Loucy (cell line): ENCODE measurements at regions not wholly inside any gene's neighbourhood (a gene's known extent, or its start where the extent isn't known, plus 50 kb on each side); places are given as distances from the start of the nearest gene placed in this dataset.

Experiments
- H2AFZ ChIP-seq: fragments of 200-600 bp; sonication (generic); 2 replicates; pipeline ENCODE4 v1.6.0; 2016; ENCODE audit warnings: antibody characterized with exemption, mild to moderate bottlenecking, low read length, moderate library complexity
- H3F3A ChIP-seq: fragments of 200-600 bp; 2 replicates; pipeline ENCODE4 v1.6.0; 2016; ENCODE audit warnings: antibody characterized with exemption, low read depth, mild to moderate bottlenecking
- H3K27me3 ChIP-seq: fragments of 200-600 bp; sonication (generic); 2 replicates; pipeline ENCODE4 v1.6.1; 2014; ENCODE audit warnings: low read length, mild to moderate bottlenecking; ENCODE audit not compliant: insufficient read depth, poor library complexity, severe bottlenecking
- H3K36me3 ChIP-seq: fragments of 200-600 bp; sonication (generic); 2 replicates; pipeline ENCODE4 v1.6.1; 2016; ENCODE audit warnings: low read length; ENCODE audit not compliant: insufficient read depth
- H3K4me1 ChIP-seq: fragments of 200-600 bp; sonication (generic); 2 replicates; pipeline ENCODE4 v1.5.1; 2014; ENCODE audit warnings: low read length, mild to moderate bottlenecking; ENCODE audit not compliant: insufficient read depth, poor library complexity, severe bottlenecking
- H3K4me2 ChIP-seq: fragments of 200-600 bp; sonication (generic); 2 replicates; pipeline ENCODE4 v1.6.0; 2014; ENCODE audit warnings: antibody characterized with exemption, low read length, low read depth, mild to moderate bottlenecking; ENCODE audit not compliant: poor library complexity, severe bottlenecking
- H3K4me3 ChIP-seq: fragments of 200-600 bp; sonication (generic); 2 replicates; pipeline ENCODE4 v1.5.1; 2014; ENCODE audit warnings: low read length, mild to moderate bottlenecking, mixed read lengths; ENCODE audit not compliant: poor library complexity, severe bottlenecking
- H3K79me2 ChIP-seq: fragments of 200-600 bp; sonication (generic); 2 replicates; pipeline ENCODE4 v1.6.1; 2014; ENCODE audit warnings: low read length; ENCODE audit not compliant: insufficient read depth
- H3K9ac ChIP-seq: fragments of 200-600 bp; sonication (generic); 2 replicates; pipeline ENCODE4 v1.6.0; 2014; ENCODE audit warnings: mild to moderate bottlenecking, low read depth, low read length, moderate library complexity; ENCODE audit not compliant: poor library complexity, severe bottlenecking
- H3K9me2 ChIP-seq: fragments of 200-600 bp; sonication (generic); replicated peaks from 2 replicates; pipeline ENCODE4 v1.6.1; 2016; ENCODE audit warnings: low read depth, low read length, mixed read lengths
- H3K9me3 ChIP-seq: fragments of 200-600 bp; sonication (generic); 2 replicates; pipeline ENCODE4 v1.6.1; 2014; ENCODE audit warnings: mild to moderate bottlenecking, antibody characterized with exemption, low read length, low read depth; ENCODE audit not compliant: insufficient read depth
- H4K20me1 ChIP-seq: fragments of 200-600 bp; sonication (generic); 2 replicates; pipeline ENCODE4 v1.6.0; 2014; ENCODE audit warnings: antibody characterized with exemption, low read length, mild to moderate bottlenecking; ENCODE audit not compliant: insufficient read depth, poor library complexity, severe bottlenecking
- CTCF ChIP-seq: fragments of 200-600 bp; sonication (generic); conservative IDR thresholded peaks from 2 replicates; pipeline ENCODE4 v1.5.1; 2014; ENCODE audit warnings: mild to moderate bottlenecking, antibody characterized with exemption, low read length
- EZH2phosphoT487 ChIP-seq: fragments of 200-600 bp; IDR thresholded peaks from 2 replicates; pipeline ENCODE4 v1.6.1; 2018; ENCODE audit warnings: antibody characterized with exemption, mild to moderate bottlenecking, moderate library complexity, borderline replicate concordance

- no peak overlapping the region for H3K9ac ChIP-seq
These were observed 139.8 kb upstream of the VCX3A start for GRCh38 chrX:6674734-6675133.

GRCh38 chrX:6667048-6667768, 132.3 kb upstream of the VCX3A start:
- H3K36me3 ChIP-seq, result no peaks in the 10 kb centered on the region
- no peaks in the 10 kb centered on the region for H3K4me1 ChIP-seq
- H3K27me3 ChIP-seq, result no peaks in the 10 kb centered on the region
- H3K4me3 ChIP-seq, result no peak overlapping the region
- no peaks in the 10 kb centered on the region for H3K9me3 ChIP-seq
- H3K9me2 ChIP-seq, result no peaks in the 10 kb centered on the region
- no peak for TF ChIP-seq CTCF
- no peak for TF ChIP-seq EZH2phosphoT487
- H4K20me1 ChIP-seq, result no peaks in the 10 kb centered on the region
- no peak overlapping the region for H3K9ac ChIP-seq
- no peak overlapping the region for H2AFZ ChIP-seq
- H3K4me2 ChIP-seq, result no peak overlapping the region
- no peaks in the 10 kb centered on the region for H3F3A ChIP-seq
- H3K79me2 ChIP-seq, result no peaks in the 10 kb centered on the region

More at GRCh38 chrX:6674734-6675133, 139.8 kb upstream of the VCX3A start:
- Histone ChIP-seq H3K36me3 (no peaks in the 10 kb centered on the region), H2AFZ (no peak overlapping the region), H3K9me3 (no peaks in the 10 kb centered on the region), H3K9me2 (no peaks in the 10 kb centered on the region), H3K4me2 (no peak overlapping the region), H4K20me1 (no peaks in the 10 kb centered on the region), H3K27me3 (no peaks in the 10 kb centered on the region), H3K4me3 (no peak overlapping the region), H3F3A (no peaks in the 10 kb centered on the region), H3K79me2 (no peaks in the 10 kb centered on the region), H3K4me1 (no peaks in the 10 kb centered on the region)
- TF ChIP-seq EZH2phosphoT487 (no peak), CTCF (no peak)

- Histone ChIP-seq H3K4me2 (no peak overlapping the region), H4K20me1 (no peaks in the 10 kb centered on the region), H2AFZ (no peak overlapping the region), H3K9me3 (no peaks in the 10 kb centered on the region), H3F3A (no peaks in the 10 kb centered on the region), H3K27me3 (no peaks in the 10 kb centered on the region), H3K4me1 (no peaks in the 10 kb centered on the region), H3K9me2 (no peaks in the 10 kb centered on the region), H3K9ac (no peak overlapping the region), H3K79me2 (no peaks in the 10 kb centered on the region), H3K36me3 (no peaks in the 10 kb centered on the region), H3K4me3 (no peak overlapping the region)
- TF ChIP-seq CTCF (no peak), EZH2phosphoT487 (no peak)
These were observed 131.7 kb upstream of the VCX3A start for GRCh38 chrX:6666624-6667023.
